HG03520 (cell line): ENCODE measurements at regions not wholly inside any gene's neighbourhood (a gene's known extent, or its start where the extent isn't known, plus 50 kb on each side); places are given as distances from the start of the nearest gene placed in this dataset.
"Not testable (repeated sequence)": the region's sequence is repeated elsewhere in the genome, so short reads cannot be mapped to it uniquely, and the experiment has no call there.

Source experiments
- ATAC-seq: cut with Tn5 transposase; IDR thresholded peaks from one replicate; pipeline ENCODE4 v1.9.1; 2021; ENCODE audit warnings: mild to moderate bottlenecking, moderate library complexity; ENCODE audit not compliant: unreplicated experiment

GRCh38 chr15:70578196-70578595 is 185.2 kb downstream of the UACA start:
- no peak for ATAC-seq

- no peak for ATAC-seq
Measured at GRCh38 chr15:70576696-70577095, 186.7 kb downstream of the UACA start.

- ATAC-seq: no peak
Measured at GRCh38 chr15:70576276-70576675, 187.1 kb downstream of the UACA start.

GRCh38 chr15:70575231-70576226 is 187.8 kb downstream of the UACA start:
- no peak for ATAC-seq

GRCh38 chr15:70574325-70574724 is 189.0 kb downstream of the UACA start:
- ATAC-seq: not testable (repeated sequence)

GRCh38 chr15:70573121-70573850 is 190.1 kb downstream of the UACA start:
- ATAC-seq: no peak

- ATAC-seq: no peak
Measured at GRCh38 chr15:70569714-70570231, 193.6 kb downstream of the UACA start.

GRCh38 chr15:70569091-70569713 is 194.2 kb downstream of the UACA start:
- ATAC-seq: no peak

GRCh38 chr15:70566989-70567388 is 196.4 kb downstream of the UACA start:
- no peak for ATAC-seq

GRCh38 chr15:70566047-70566835 is 197.1 kb downstream of the UACA start:
- no peak for ATAC-seq

GRCh38 chr15:70563561-70564095 is 199.7 kb downstream of the UACA start:
- no peak for ATAC-seq

- ATAC-seq: no peak
Measured at GRCh38 chr15:70562906-70563305, 200.5 kb downstream of the UACA start.

GRCh38 chr15:70561885-70562284 is 201.5 kb downstream of the UACA start:
- no peak for ATAC-seq

GRCh38 chr15:70560617-70561328 is 202.6 kb downstream of the UACA start:
- no peak for ATAC-seq

- no peak for ATAC-seq
Measured at GRCh38 chr15:70559265-70560239, 203.8 kb downstream of the UACA start.

GRCh38 chr15:70558406-70559264 is 204.7 kb downstream of the UACA start:
- no peak for ATAC-seq

GRCh38 chr15:70557521-70558258 is 205.7 kb downstream of the UACA start:
- ATAC-seq: no peak
